ENCODE measurements at regions not wholly inside any gene's neighbourhood (a gene's known extent, or its start where the extent isn't known, plus 50 kb on each side); places are given as distances from the start of the nearest gene placed in this dataset.
A peak's percentile ranks its signal among the peaks of the same experiment; 100 is the strongest.

- DNase-seq, result no peak
Observed at GRCh38 chr2:550860-551567, 126.2 kb downstream of the TMEM18 start.

GRCh38 chr2:545711-546650, 131.2 kb downstream of the TMEM18 start:
- peak; percentile 54 for DNase-seq

- no peak for DNase-seq
Observed at GRCh38 chr2:545228-545627, 132.0 kb downstream of the TMEM18 start.

GRCh38 chr2:538646-539045, 138.6 kb downstream of the TMEM18 start:
- DNase-seq, result no peak

GRCh38 chr2:535222-535621, 142.0 kb downstream of the TMEM18 start:
- DNase-seq, result no peak

GRCh38 chr2:529852-530251, 147.4 kb downstream of the TMEM18 start:
- DNase-seq, result no peak

- DNase-seq, result no peak
Observed at GRCh38 chr2:529424-529823, 147.8 kb downstream of the TMEM18 start.

- DNase-seq, result no peak
Observed at GRCh38 chr2:527581-527980, 149.6 kb downstream of the TMEM18 start.

- no peak for DNase-seq
Observed at GRCh38 chr2:526918-527317, 150.3 kb downstream of the TMEM18 start.

- DNase-seq, result no peak
Observed at GRCh38 chr2:525611-526010, 151.6 kb downstream of the TMEM18 start.

- no peak for DNase-seq
Observed at GRCh38 chr2:525021-525420, 152.2 kb downstream of the TMEM18 start.

GRCh38 chr2:524442-524841, 152.8 kb downstream of the TMEM18 start:
- DNase-seq, result no peak

- DNase-seq, result no peak
Observed at GRCh38 chr2:523698-524270, 153.4 kb downstream of the TMEM18 start.

GRCh38 chr2:522776-523175, 154.4 kb downstream of the TMEM18 start:
- DNase-seq, result no peak

GRCh38 chr2:521853-522530, 155.2 kb downstream of the TMEM18 start:
- DNase-seq, result no peak

- no peak for DNase-seq
Observed at GRCh38 chr2:520663-521340, 156.4 kb downstream of the TMEM18 start.

GRCh38 chr2:516944-517343, 160.3 kb downstream of the TMEM18 start:
- no peak for DNase-seq

GRCh38 chr2:516131-516530, 161.1 kb downstream of the TMEM18 start:
- no peak for DNase-seq

- no peak for DNase-seq
Observed at GRCh38 chr2:515441-516127, 161.6 kb downstream of the TMEM18 start.

GRCh38 chr2:513981-514706, 163.1 kb downstream of the TMEM18 start:
- DNase-seq, result no peak

- DNase-seq, result no peak
Observed at GRCh38 chr2:510839-511238, 166.4 kb downstream of the TMEM18 start.
